WTC11 (cell line): ENCODE measurements at regions not wholly inside any gene's neighbourhood (a gene's known extent, or its start where the extent isn't known, plus 50 kb on each side); places are given as distances from the start of the nearest gene placed in this dataset.

Source experiments
- ATAC-seq: fragments of 200-7000 bp; cut with Tn5 transposase; 2 replicates; pipeline ENCODE4 v1.10.0; 2021; ENCODE audit warnings: mild to moderate bottlenecking, moderate library complexity
- CTCF ChIA-PET: fragments of 300-600 bp; sonication (Branson Sonifier 250); formaldehyde crosslinking; loops from one replicate; lab custom pipeline; 2021; ENCODE audit warnings: antibody characterized with exemption; lab: Charles Lee
- POLR2A ChIA-PET: fragments of 350-600 bp; sonication (Branson Sonifier 250); formaldehyde crosslinking; loops from one replicate; lab custom pipeline; 2021; ENCODE audit warnings: antibody characterized with exemption; lab: Charles Lee
- DNase-seq: peaks from one replicate; pipeline ENCODE4 v3.0.0; 2021; ENCODE audit warnings: low spot score
- H3K27ac Mint-ChIP-seq: 2 replicates; pipeline ENCODE4 v1.8.0; 2021; ENCODE audit warnings: mixed read lengths
- H3K27me3 Mint-ChIP-seq: 2 replicates; pipeline ENCODE4 v1.8.0; 2021; ENCODE audit warnings: low read depth, mild to moderate bottlenecking, moderate library complexity, mixed read lengths
- H3K36me3 Mint-ChIP-seq: 2 replicates; pipeline ENCODE4 v1.8.0; 2021; ENCODE audit warnings: mixed read lengths
- H3K4me1 Mint-ChIP-seq: 2 replicates; pipeline ENCODE4 v1.8.0; 2022; ENCODE audit warnings: mixed read lengths
- H3K4me3 Mint-ChIP-seq: 2 replicates; pipeline ENCODE4 v1.8.0; 2021; ENCODE audit warnings: mild to moderate bottlenecking, moderate library complexity, mixed read lengths
- H3K9me3 Mint-ChIP-seq: 2 replicates; pipeline ENCODE4 v1.8.0; 2021; ENCODE audit warnings: mixed read lengths
- CREB1 ChIP-seq: sonication (generic); formaldehyde crosslinking; IDR thresholded peaks from 2 replicates; pipeline ENCODE4 v1.8.0; 2023; ENCODE audit warnings: mild to moderate bottlenecking, missing genetic modification reagents
- EMX1 ChIP-seq: fragments of 250-450 bp; sonication (Bioruptor Pico); IDR thresholded peaks from 2 replicates; pipeline ENCODE4 v1.8.0; 2021; ENCODE audit warnings: mild to moderate bottlenecking
- FOXJ3 ChIP-seq: sonication (generic); formaldehyde crosslinking; IDR thresholded peaks from 2 replicates; pipeline ENCODE4 v1.9.0; 2021; ENCODE audit warnings: missing genetic modification reagents, mild to moderate bottlenecking, borderline replicate concordance
- FOXK1 ChIP-seq: sonication (generic); formaldehyde crosslinking; IDR thresholded peaks from 2 replicates; pipeline ENCODE4 v1.8.0; 2022; ENCODE audit warnings: mild to moderate bottlenecking, moderate library complexity, missing genetic modification reagents
- FOXP4 ChIP-seq: sonication (generic); formaldehyde crosslinking; IDR thresholded peaks from 2 replicates; pipeline ENCODE4 v1.8.0; 2022; ENCODE audit warnings: mild to moderate bottlenecking, missing genetic modification reagents
- GTF2I ChIP-seq: fragments of 250-450 bp; sonication (Bioruptor Pico); conservative IDR thresholded peaks from 2 replicates; pipeline ENCODE4 v1.4.0; 2021; ENCODE audit warnings: mild to moderate bottlenecking
- IRF2 ChIP-seq: sonication (generic); formaldehyde crosslinking; IDR thresholded peaks from 2 replicates; pipeline ENCODE4 v1.8.0; 2022; ENCODE audit warnings: low read depth, missing genetic modification reagents, borderline replicate concordance
- JAZF1 ChIP-seq: fragments of 250-450 bp; sonication (Bioruptor Pico); IDR thresholded peaks from 2 replicates; pipeline ENCODE4 v1.9.0; 2021; ENCODE audit warnings: moderate library complexity, mild to moderate bottlenecking, inconsistent platforms
- JUN ChIP-seq: sonication (generic); formaldehyde crosslinking; IDR thresholded peaks from 2 replicates; pipeline ENCODE4 v1.8.0; 2023; ENCODE audit warnings: mild to moderate bottlenecking, missing genetic modification reagents
- KAT7 ChIP-seq: sonication (generic); formaldehyde crosslinking; IDR thresholded peaks from 2 replicates; pipeline ENCODE4 v1.8.1; 2023; ENCODE audit warnings: missing genetic modification reagents, mild to moderate bottlenecking, borderline replicate concordance
- NR2C2 ChIP-seq: sonication (generic); formaldehyde crosslinking; IDR thresholded peaks from 2 replicates; pipeline ENCODE4 v1.8.0; 2022; ENCODE audit warnings: mild to moderate bottlenecking, missing genetic modification reagents
- SOX15 ChIP-seq: fragments of 250-450 bp; sonication (Bioruptor Pico); IDR thresholded peaks from 2 replicates; pipeline ENCODE4 v1.9.0; 2021; ENCODE audit warnings: mild to moderate bottlenecking
- ZNF263 ChIP-seq: sonication (generic); formaldehyde crosslinking; IDR thresholded peaks from 2 replicates; pipeline ENCODE4 v1.8.1; 2022; ENCODE audit warnings: low read depth, mild to moderate bottlenecking, moderate library complexity, missing genetic modification reagents
- ZNF416 ChIP-seq: fragments of 250-450 bp; sonication (Bioruptor Pico); IDR thresholded peaks from 2 replicates; pipeline ENCODE4 v1.9.0; 2021; ENCODE audit warnings: mild to moderate bottlenecking, inconsistent platforms
- ZNF423 ChIP-seq: fragments of 250-450 bp; sonication (Bioruptor Pico); IDR thresholded peaks from 2 replicates; pipeline ENCODE4 v2.1.2; 2022; ENCODE audit warnings: mild to moderate bottlenecking, moderate library complexity
- TF ChIP-seq, protein P1 (sequence below): sonication (generic); formaldehyde crosslinking; IDR thresholded peaks from 2 replicates; pipeline ENCODE4 v1.8.1; 2023; ENCODE audit warnings: mild to moderate bottlenecking, missing genetic modification reagents, moderate library complexity
- TF ChIP-seq, protein P2 (sequence below): sonication (generic); formaldehyde crosslinking; IDR thresholded peaks from 2 replicates; pipeline ENCODE4 v1.8.1; 2023; ENCODE audit warnings: mild to moderate bottlenecking, missing genetic modification reagents, borderline replicate concordance
- TF ChIP-seq, protein P3 (sequence below): fragments of 250-450 bp; sonication (Bioruptor Pico); IDR thresholded peaks from 2 replicates; pipeline ENCODE4 v2.1.2; 2022; ENCODE audit warnings: mild to moderate bottlenecking, moderate library complexity
- TF ChIP-seq, protein P4 (sequence below): sonication (generic); formaldehyde crosslinking; IDR thresholded peaks from 2 replicates; pipeline ENCODE4 v1.8.1; 2022; ENCODE audit warnings: mild to moderate bottlenecking, moderate library complexity, missing genetic modification reagents
- TF ChIP-seq, protein P5 (sequence below): sonication (generic); formaldehyde crosslinking; IDR thresholded peaks from 2 replicates; pipeline ENCODE4 v1.8.1; 2023; ENCODE audit warnings: mild to moderate bottlenecking, missing genetic modification reagents

DNA sequence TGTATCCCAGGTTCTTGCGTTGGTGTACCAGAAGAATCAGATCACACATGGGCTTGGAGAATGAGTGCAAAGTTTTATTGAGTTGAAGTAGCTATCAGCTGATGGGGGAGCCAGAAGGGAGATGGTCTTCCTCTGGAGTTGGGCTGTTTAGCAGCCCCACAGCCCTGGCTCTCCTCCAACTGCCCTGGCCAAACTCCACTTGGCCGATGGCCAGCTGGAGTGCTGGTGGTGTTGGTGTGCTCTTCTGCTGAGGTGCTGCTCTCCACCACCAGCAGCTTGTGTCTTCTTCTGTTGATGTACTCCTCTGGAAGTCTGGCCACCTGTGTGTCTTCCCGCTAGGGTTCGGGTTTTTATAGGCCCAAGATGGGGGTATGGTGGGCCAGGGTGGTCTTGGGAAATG is 172.8 kb downstream of the TINAG start (continued):
- no peak for TF ChIP-seq NR2C2 (CRISPR knock-in tag)
- no peak for TF ChIP-seq FOXP4 (CRISPR knock-in tag)
- no peak for TF ChIP-seq GTF2I (CRISPR knock-in tag)
- no peak for TF ChIP-seq EMX1 (CRISPR knock-in tag)
- no peak for TF ChIP-seq JAZF1
- no peak for TF ChIP-seq SOX15 (CRISPR knock-in tag)
- no peak for TF ChIP-seq ZNF416
- TF ChIP-seq, protein P1, sequence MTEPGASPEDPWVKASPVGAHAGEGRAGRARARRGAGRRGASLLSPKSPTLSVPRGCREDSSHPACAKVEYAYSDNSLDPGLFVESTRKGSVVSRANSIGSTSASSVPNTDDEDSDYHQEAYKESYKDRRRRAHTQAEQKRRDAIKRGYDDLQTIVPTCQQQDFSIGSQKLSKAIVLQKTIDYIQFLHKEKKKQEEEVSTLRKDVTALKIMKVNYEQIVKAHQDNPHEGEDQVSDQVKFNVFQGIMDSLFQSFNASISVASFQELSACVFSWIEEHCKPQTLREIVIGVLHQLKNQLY (CRISPR knock-in tag): no peak
- TF ChIP-seq ZNF423 (CRISPR knock-in tag): no peak

DNA sequence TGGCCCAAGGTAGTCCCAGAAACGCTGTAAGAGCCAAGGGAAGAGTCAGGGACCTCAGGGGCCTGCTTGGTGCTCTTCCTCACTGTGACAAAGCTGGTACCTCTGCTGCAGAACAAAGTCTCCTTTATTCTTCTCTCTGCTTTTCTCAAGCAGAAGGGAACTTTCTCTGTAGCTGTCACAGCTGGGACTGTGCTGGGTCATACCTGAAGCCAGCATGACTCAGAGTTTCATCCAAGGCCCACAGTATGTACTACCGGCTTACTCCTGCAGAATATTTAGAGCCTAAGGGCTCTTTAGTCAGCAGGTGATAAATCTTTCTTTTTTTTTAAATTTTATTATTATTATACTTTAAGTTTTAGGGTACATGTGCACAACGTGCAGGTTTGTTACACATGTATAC is 183.2 kb downstream of the TINAG start:
- TF ChIP-seq IRF2: no peak
- TF ChIP-seq, protein P2, sequence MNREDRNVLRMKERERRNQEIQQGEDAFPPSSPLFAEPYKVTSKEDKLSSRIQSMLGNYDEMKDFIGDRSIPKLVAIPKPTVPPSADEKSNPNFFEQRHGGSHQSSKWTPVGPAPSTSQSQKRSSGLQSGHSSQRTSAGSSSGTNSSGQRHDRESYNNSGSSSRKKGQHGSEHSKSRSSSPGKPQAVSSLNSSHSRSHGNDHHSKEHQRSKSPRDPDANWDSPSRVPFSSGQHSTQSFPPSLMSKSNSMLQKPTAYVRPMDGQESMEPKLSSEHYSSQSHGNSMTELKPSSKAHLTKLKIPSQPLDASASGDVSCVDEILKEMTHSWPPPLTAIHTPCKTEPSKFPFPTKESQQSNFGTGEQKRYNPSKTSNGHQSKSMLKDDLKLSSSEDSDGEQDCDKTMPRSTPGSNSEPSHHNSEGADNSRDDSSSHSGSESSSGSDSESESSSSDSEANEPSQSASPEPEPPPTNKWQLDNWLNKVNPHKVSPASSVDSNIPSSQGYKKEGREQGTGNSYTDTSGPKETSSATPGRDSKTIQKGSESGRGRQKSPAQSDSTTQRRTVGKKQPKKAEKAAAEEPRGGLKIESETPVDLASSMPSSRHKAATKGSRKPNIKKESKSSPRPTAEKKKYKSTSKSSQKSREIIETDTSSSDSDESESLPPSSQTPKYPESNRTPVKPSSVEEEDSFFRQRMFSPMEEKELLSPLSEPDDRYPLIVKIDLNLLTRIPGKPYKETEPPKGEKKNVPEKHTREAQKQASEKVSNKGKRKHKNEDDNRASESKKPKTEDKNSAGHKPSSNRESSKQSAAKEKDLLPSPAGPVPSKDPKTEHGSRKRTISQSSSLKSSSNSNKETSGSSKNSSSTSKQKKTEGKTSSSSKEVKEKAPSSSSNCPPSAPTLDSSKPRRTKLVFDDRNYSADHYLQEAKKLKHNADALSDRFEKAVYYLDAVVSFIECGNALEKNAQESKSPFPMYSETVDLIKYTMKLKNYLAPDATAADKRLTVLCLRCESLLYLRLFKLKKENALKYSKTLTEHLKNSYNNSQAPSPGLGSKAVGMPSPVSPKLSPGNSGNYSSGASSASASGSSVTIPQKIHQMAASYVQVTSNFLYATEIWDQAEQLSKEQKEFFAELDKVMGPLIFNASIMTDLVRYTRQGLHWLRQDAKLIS: no peak
- TF ChIP-seq, protein P3, sequence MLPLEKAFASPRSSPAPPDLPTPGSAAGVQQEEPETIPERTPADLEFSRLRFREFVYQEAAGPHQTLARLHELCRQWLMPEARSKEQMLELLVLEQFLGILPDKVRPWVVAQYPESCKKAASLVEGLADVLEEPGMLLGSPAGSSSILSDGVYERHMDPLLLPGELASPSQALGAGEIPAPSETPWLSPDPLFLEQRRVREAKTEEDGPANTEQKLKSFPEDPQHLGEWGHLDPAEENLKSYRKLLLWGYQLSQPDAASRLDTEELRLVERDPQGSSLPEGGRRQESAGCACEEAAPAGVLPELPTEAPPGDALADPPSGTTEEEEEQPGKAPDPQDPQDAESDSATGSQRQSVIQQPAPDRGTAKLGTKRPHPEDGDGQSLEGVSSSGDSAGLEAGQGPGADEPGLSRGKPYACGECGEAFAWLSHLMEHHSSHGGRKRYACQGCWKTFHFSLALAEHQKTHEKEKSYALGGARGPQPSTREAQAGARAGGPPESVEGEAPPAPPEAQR (CRISPR knock-in tag): no peak
- no peak for TF ChIP-seq FOXK1 (CRISPR knock-in tag)
- no peak for TF ChIP-seq FOXJ3 (CRISPR knock-in tag)
- TF ChIP-seq KAT7: no peak
- TF ChIP-seq JUN (CRISPR knock-in tag): no peak
- TF ChIP-seq, protein P4, sequence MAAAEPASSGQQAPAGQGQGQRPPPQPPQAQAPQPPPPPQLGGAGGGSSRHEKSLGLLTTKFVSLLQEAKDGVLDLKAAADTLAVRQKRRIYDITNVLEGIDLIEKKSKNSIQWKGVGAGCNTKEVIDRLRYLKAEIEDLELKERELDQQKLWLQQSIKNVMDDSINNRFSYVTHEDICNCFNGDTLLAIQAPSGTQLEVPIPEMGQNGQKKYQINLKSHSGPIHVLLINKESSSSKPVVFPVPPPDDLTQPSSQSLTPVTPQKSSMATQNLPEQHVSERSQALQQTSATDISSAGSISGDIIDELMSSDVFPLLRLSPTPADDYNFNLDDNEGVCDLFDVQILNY (CRISPR knock-in tag): no peak
- TF ChIP-seq, protein P5, sequence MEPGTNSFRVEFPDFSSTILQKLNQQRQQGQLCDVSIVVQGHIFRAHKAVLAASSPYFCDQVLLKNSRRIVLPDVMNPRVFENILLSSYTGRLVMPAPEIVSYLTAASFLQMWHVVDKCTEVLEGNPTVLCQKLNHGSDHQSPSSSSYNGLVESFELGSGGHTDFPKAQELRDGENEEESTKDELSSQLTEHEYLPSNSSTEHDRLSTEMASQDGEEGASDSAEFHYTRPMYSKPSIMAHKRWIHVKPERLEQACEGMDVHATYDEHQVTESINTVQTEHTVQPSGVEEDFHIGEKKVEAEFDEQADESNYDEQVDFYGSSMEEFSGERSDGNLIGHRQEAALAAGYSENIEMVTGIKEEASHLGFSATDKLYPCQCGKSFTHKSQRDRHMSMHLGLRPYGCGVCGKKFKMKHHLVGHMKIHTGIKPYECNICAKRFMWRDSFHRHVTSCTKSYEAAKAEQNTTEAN (CRISPR knock-in tag): no peak
- TF ChIP-seq CREB1 (CRISPR knock-in tag): no peak
- TF ChIP-seq ZNF416: no peak
- no peak for TF ChIP-seq ZNF263 (CRISPR knock-in tag)
- H3K4me1 Mint-ChIP-seq: peaks cover 14% of the 10 kb centered on the region
- ChIA-PET POLR2A (no interaction called here), CTCF (no interaction called here)
- H3K27ac Mint-ChIP-seq: no peak overlapping the region
- H3K27me3 Mint-ChIP-seq: no peaks in the 10 kb centered on the region
- H3K36me3 Mint-ChIP-seq: no peaks in the 10 kb centered on the region
- peaks cover 5% of the 10 kb centered on the region for H3K9me3 Mint-ChIP-seq
- ATAC-seq: no peak
- no peak overlapping the region for H3K4me3 Mint-ChIP-seq
- no peak for DNase-seq
